ENCODE measurements at regions not wholly inside any gene's neighbourhood (a gene's known extent, or its start where the extent isn't known, plus 50 kb on each side); places are given as distances from the start of the nearest gene placed in this dataset.

DNA sequence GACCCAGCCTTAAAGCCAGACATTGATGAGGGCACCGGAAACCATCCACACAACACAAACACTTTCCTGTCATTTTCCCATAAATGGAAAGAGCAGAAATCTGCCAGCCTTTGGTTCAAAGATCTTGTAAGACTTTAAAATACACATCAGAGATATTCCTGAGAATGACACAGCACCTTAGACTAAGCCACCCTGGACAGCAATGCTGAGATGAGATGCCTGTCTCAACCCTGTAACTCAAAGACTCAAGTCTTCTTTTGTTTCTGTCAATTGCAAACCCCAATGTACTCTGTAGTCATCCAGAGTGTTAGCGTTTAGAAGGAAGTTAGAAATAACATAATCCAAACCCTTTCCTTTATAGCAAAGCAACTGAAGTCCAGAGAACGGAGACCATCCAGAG, 119.2 kb downstream of the CCNA1 start:
- H3K4me3 ChIP-seq (ENCODE audit: low read depth, low read length): no peak overlapping the region
- TF ChIP-seq POLR2A (IDR thresholded peaks at IDR 0.05; ENCODE audit: extremely low read depth, insufficient read length) (no peak), MYC (IDR thresholded peaks at IDR 0.05; ENCODE audit: low read depth, low read length) (no peak)
- TF ChIP-seq, protein P1, sequence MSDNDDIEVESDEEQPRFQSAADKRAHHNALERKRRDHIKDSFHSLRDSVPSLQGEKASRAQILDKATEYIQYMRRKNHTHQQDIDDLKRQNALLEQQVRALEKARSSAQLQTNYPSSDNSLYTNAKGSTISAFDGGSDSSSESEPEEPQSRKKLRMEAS (IDR thresholded peaks at IDR 0.05; ENCODE audit: low read depth, low read length): no peak
- TF ChIP-seq, protein P2, sequence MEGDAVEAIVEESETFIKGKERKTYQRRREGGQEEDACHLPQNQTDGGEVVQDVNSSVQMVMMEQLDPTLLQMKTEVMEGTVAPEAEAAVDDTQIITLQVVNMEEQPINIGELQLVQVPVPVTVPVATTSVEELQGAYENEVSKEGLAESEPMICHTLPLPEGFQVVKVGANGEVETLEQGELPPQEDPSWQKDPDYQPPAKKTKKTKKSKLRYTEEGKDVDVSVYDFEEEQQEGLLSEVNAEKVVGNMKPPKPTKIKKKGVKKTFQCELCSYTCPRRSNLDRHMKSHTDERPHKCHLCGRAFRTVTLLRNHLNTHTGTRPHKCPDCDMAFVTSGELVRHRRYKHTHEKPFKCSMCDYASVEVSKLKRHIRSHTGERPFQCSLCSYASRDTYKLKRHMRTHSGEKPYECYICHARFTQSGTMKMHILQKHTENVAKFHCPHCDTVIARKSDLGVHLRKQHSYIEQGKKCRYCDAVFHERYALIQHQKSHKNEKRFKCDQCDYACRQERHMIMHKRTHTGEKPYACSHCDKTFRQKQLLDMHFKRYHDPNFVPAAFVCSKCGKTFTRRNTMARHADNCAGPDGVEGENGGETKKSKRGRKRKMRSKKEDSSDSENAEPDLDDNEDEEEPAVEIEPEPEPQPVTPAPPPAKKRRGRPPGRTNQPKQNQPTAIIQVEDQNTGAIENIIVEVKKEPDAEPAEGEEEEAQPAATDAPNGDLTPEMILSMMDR (IDR thresholded peaks at IDR 0.05; ENCODE audit: low read depth, low read length): no peak
- no peak for DNase-seq (ENCODE audit: low read depth)

DNA sequence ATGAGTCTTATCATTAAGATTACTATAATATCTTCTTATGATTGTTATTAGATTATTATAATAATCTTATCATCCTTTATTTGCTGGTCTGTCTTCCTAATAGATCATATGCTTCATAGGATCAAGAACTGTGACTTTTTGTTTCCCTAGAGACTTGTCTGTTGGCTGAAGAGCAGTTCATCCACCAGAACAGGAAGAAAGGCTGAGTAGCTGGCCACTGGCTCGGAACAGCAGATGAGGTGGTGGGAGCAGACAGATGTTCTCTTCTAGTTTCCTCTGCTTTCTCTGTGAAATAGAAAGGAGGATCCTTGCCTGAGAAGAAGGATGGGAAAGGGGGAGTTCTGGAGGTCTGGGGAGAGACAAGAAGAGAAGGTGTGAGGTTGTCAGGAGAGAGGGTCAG, 120.0 kb downstream of the CCNA1 start:
- TF ChIP-seq, protein P2 (IDR thresholded peaks at IDR 0.05; ENCODE audit: low read depth, low read length): no peak
- TF ChIP-seq, protein P1 (IDR thresholded peaks at IDR 0.05; ENCODE audit: low read depth, low read length): no peak
- TF ChIP-seq MYC (IDR thresholded peaks at IDR 0.05; ENCODE audit: low read depth, low read length) (no peak), POLR2A (IDR thresholded peaks at IDR 0.05; ENCODE audit: extremely low read depth, insufficient read length) (no peak)
- H3K4me3 ChIP-seq (ENCODE audit: low read depth, low read length): no peak overlapping the region
- no peak for DNase-seq (ENCODE audit: low read depth)

DNA sequence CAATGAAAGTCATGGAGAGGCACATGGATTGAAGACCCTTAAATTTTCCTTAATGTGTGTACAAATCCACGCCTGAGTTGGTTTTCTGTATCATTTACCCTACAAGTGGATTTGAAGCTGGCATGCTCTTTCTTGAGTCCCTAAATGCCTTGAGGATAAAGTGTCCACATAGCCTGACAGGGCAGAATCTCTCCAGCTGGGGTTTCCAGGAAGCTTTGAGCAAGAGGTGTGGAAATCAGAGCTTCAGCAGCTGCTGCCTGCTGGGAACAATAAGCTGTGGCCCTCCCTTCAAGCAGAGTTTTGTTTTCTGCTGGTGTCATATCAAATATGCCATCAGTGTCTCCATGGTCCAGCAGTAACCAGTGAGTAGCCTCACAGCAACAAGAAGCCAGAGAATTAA, 120.3 kb upstream of the SERTM1 start:
- no peak for TF ChIP-seq MYC (IDR thresholded peaks at IDR 0.05; ENCODE audit: low read depth, low read length)
- TF ChIP-seq, protein P1 (IDR thresholded peaks at IDR 0.05; ENCODE audit: low read depth, low read length): no peak
- TF ChIP-seq POLR2A (IDR thresholded peaks at IDR 0.05; ENCODE audit: extremely low read depth, insufficient read length): no peak
- TF ChIP-seq, protein P2 (IDR thresholded peaks at IDR 0.05; ENCODE audit: low read depth, low read length): no peak
- H3K4me3 ChIP-seq (ENCODE audit: low read depth, low read length): no peak overlapping the region
- DNase-seq (ENCODE audit: low read depth): no peak

DNA sequence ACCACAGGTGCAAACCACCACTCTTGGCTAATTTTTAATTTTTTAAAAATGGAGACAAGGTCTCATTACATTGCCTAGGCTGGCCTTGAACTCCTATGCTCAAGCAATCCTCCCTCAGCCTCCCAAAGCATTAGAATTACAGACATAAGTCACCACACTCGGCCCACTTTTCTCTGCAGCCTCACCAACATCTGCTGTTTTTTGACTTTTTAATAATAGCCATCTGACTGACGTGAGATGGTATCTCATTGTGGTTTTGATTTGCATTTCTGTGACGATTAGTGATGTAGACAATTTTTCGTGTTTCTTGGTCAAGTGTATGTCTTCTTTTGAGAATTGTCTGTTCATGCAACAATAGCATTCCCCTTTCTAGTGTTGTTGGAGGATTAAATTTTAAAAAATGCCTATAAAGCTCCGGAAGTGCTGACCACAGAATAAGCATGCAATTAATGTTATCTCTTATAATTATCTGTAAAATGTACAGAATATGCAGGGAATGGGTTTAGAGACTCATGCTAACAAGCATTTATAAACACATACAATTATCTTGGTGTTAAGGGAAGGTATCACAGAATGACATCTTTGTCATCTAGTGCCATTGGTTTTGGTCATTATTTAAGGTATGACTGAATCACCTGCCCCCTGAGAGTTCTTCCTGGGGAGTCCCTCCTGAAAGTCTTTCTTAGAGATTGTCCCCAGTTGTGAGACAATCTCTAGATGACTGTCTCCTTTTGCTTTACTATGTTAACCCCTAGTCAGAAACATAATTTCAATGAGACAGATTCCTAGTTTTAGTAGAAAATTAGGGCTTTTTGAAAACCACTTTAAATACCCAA, 118.5 kb upstream of the SERTM1 start:
- TF ChIP-seq, protein P2 (IDR thresholded peaks at IDR 0.05; ENCODE audit: low read depth, low read length): no peak
- TF ChIP-seq MYC (IDR thresholded peaks at IDR 0.05; ENCODE audit: low read depth, low read length) (no peak), POLR2A (IDR thresholded peaks at IDR 0.05; ENCODE audit: extremely low read depth, insufficient read length) (no peak)
- TF ChIP-seq, protein P1 (IDR thresholded peaks at IDR 0.05; ENCODE audit: low read depth, low read length): no peak
- no peak overlapping the region for H3K4me3 ChIP-seq (ENCODE audit: low read depth, low read length)
- no peak for DNase-seq (ENCODE audit: low read depth)

DNA sequence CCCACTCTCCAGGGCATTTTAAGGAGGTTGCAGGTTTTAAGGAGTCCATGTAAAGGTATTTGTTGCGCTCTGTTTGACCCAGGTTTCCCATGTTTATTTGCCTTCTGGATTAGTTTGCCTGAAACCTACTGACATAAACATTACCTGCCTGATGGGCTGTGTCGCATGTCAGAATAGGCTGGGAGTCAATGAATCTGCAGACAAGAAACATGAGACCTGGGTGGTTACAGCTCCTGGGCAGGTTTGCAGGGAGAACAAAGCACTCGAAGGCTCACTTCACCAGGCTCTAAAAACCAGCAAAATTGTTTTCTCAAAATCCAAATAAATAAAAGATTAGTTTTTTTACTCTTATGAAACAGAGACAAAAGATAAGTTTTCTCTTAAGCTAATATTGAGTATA, 114.4 kb upstream of the SERTM1 start:
- no peak for DNase-seq (ENCODE audit: low read depth)

More for the DNA sequence above, 114.4 kb upstream of the SERTM1 start:
- TF ChIP-seq, protein P1 (IDR thresholded peaks at IDR 0.05; ENCODE audit: low read depth, low read length): no peak
- no peak for TF ChIP-seq MYC (IDR thresholded peaks at IDR 0.05; ENCODE audit: low read depth, low read length)
- no peak for TF ChIP-seq POLR2A (IDR thresholded peaks at IDR 0.05; ENCODE audit: extremely low read depth, insufficient read length)
- TF ChIP-seq, protein P2 (IDR thresholded peaks at IDR 0.05; ENCODE audit: low read depth, low read length): no peak
- H3K4me3 ChIP-seq (ENCODE audit: low read depth, low read length): no peak overlapping the region
